Right cardiac atrium (tissue), 5 donors: ENCODE measurements at regions not wholly inside any gene's neighbourhood (a gene's known extent, or its start where the extent isn't known, plus 50 kb on each side); places are given as distances from the start of the nearest gene placed in this dataset.

Source experiments
- ATAC-seq, 2 donors: fragments of 200-7000 bp; cut with Tn5 transposase; one replicate each; pipeline versions ENCODE4 v1.8.0 to v1.9.1; 2020; ENCODE audit warnings: moderate library complexity in 2 of 2, mild to moderate bottlenecking in 1 of 2
- DNase-seq, 3 donors: peaks; one replicate each; pipeline ENCODE4 v3.0.0-alpha.2; 2020
- H3K27ac ChIP-seq: one replicate; pipeline ENCODE4 v1.5.1; 2013; ENCODE audit warnings: mild to moderate bottlenecking, low read length, control low read depth, moderate library complexity
- H3K27me3 ChIP-seq: one replicate; pipeline ENCODE4 v1.6.1; 2013; ENCODE audit not compliant: control insufficient read depth, insufficient read depth
- H3K4me1 ChIP-seq: one replicate; pipeline ENCODE4 v1.6.1; 2013; ENCODE audit warnings: low read length; ENCODE audit not compliant: control insufficient read depth, insufficient read depth
- H3K4me3 ChIP-seq: one replicate; pipeline ENCODE4 v1.5.1; 2013; ENCODE audit warnings: low read length, control low read depth
- H3K9me3 ChIP-seq: one replicate; pipeline ENCODE4 v1.6.1; 2013; ENCODE audit warnings: low read length; ENCODE audit not compliant: control insufficient read depth
- WGBS: extraction: QIAGEN DNeasy Blood & Tissue Kit; methylation state at CpG from one replicate; pipeline ENCODE4 v1.1.7; 2013; 5-methylcytosine and 5-hydroxymethylcytosine counted together
- intact Hi-C, 4 donors: fragments of 100-400 bp; cut with DNase I; formaldehyde crosslinking; loops; one replicate each; pipeline versions ENCODE4 v1.11.0 to v1.14.0; 2022 to 2023
- donor health status: healthy with polysubstance abuse.
- donor health status: DM: no; HTN: yes; CAD: no.
- donor health status: DM: no; HTN: no; CAD: no.
- donor health status: DM: no; HTN: yes; CAD: no; lungs with severe emphysema.
- donor health status: DM: yes; HTN: yes; CAD: no.

GRCh38 chr4:126593626-126594025 lies 1039.1 kb upstream of the INTU start:
- ATAC-seq (no peak), DNase-seq (no peak)
- Histone ChIP-seq H3K4me3 (no peak overlapping the region), H3K27ac (no peak overlapping the region), H3K4me1 (no peaks in the 10 kb centered on the region), H3K27me3 (no peaks in the 10 kb centered on the region), H3K9me3 (no peaks in the 10 kb centered on the region)
- intact Hi-C loops, result no loop called here
- WGBS, result 96% methylated on average over 2 of the region's 2 CpGs

GRCh38 chr4:126595643-126596042 lies 1037.1 kb upstream of the INTU start:
- 34% methylated on average over 2 of the region's 2 CpGs for WGBS

GRCh38 chr4:126599746-126600145 lies 1033.0 kb upstream of the INTU start:
- intact Hi-C loops, result loop anchor here in 1 of 4 donors (10.0 kb wide), 1 partner anchor 1285 kb away; the partner anchor contains the start of gene FAT4
- DNase-seq, result no peak
- Histone ChIP-seq H3K27ac (no peak overlapping the region), H3K27me3 (no peaks in the 10 kb centered on the region), H3K9me3 (no peaks in the 10 kb centered on the region), H3K4me3 (no peak overlapping the region), H3K4me1 (no peaks in the 10 kb centered on the region)
- no peak for ATAC-seq
- 74% methylated on average over 4 of the region's 4 CpGs for WGBS

More at GRCh38 chr4:126595643-126596042, 1037.1 kb upstream of the INTU start:
- no peak for DNase-seq
- H3K9me3 ChIP-seq, result no peaks in the 10 kb centered on the region
- no peak overlapping the region for H3K4me3 ChIP-seq
- H3K27ac ChIP-seq, result no peak overlapping the region
- no peaks in the 10 kb centered on the region for H3K27me3 ChIP-seq
- H3K4me1 ChIP-seq, result no peaks in the 10 kb centered on the region
- ATAC-seq, result no peak
- intact Hi-C loops, result no loop called here

GRCh38 chr4:126603210-126603609 lies 1029.5 kb upstream of the INTU start:
- no peak for DNase-seq
- intact Hi-C loops, result loop anchor here in 1 of 4 donors (10.0 kb wide), 1 partner anchor 1288 kb away; the partner anchor contains the start of gene FAT4
- Histone ChIP-seq H3K4me1 (no peaks in the 10 kb centered on the region), H3K9me3 (no peaks in the 10 kb centered on the region), H3K27me3 (no peaks in the 10 kb centered on the region), H3K4me3 (no peak overlapping the region), H3K27ac (no peak overlapping the region)
- 86% methylated on average over 1 of the region's 1 CpG for WGBS
- no peak for ATAC-seq

DNA sequence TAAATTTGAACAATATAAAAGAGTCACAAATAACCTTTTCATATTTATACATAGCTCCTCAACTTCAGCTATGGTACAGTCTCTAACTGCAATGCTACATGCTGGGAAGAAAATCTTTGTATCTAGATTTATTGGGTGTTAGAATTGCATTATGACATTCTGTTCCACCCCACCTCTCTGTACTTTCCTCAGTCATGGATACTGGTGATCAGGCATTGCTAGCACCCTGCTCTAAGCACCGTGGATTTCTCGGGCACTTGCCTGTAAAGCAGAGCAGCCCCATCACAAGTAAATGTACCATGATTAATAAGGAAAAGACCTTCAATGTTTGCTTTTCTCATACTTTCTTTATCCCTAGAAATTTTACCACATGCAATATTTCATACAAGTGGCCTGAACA lies 1028.9 kb upstream of the INTU start:
- 85% methylated on average over 2 of the region's 2 CpGs for WGBS
- Histone ChIP-seq H3K27me3 (no peaks in the 10 kb centered on the region), H3K27ac (no peak overlapping the region), H3K9me3 (no peaks in the 10 kb centered on the region), H3K4me1 (no peaks in the 10 kb centered on the region), H3K4me3 (no peak overlapping the region)
- intact Hi-C loops, result loop anchor here in 1 of 4 donors (10.0 kb wide), 1 partner anchor 1289 kb away; the partner anchor contains the start of gene FAT4
- DNase-seq, result no peak
- no peak for ATAC-seq

- intact Hi-C loops, result loop anchor here in 1 of 4 donors (10.0 kb wide), 1 partner anchor 1290 kb away; the partner anchor contains the start of gene FAT4
- Histone ChIP-seq H3K27me3 (no peaks in the 10 kb centered on the region), H3K9me3 (no peaks in the 10 kb centered on the region), H3K27ac (no peak overlapping the region), H3K4me1 (no peaks in the 10 kb centered on the region), H3K4me3 (no peak overlapping the region)
- DNase-seq, result peak in 2 of 3 donors; percentile 18 to 65
- WGBS, result 44% methylated on average over 3 of the region's 3 CpGs
- ATAC-seq, result peak in 1 of 2 donors; percentile 57
Observed at GRCh38 chr4:126604268-126604867, 1028.4 kb upstream of the INTU start.

GRCh38 chr4:126610933-126611332 lies 1021.8 kb upstream of the INTU start:
- Histone ChIP-seq H3K4me3 (no peak overlapping the region), H3K4me1 (no peaks in the 10 kb centered on the region), H3K9me3 (no peaks in the 10 kb centered on the region), H3K27ac (no peak overlapping the region), H3K27me3 (no peaks in the 10 kb centered on the region)
- intact Hi-C loops, result no loop called here
- DNase-seq (no peak), ATAC-seq (no peak)
- WGBS, result 36% methylated on average over 1 of the region's 1 CpG

- intact Hi-C loops, result no loop called here
- no peak overlapping the region for H3K27ac ChIP-seq
- DNase-seq, result no peak
- no peaks in the 10 kb centered on the region for H3K27me3 ChIP-seq
- H3K4me3 ChIP-seq, result no peak overlapping the region
- no peaks in the 10 kb centered on the region for H3K9me3 ChIP-seq
- ATAC-seq, result no peak
- H3K4me1 ChIP-seq, result no peaks in the 10 kb centered on the region
- WGBS, result 57% methylated on average over 4 of the region's 4 CpGs
Observed at GRCh38 chr4:126611900-126612299, 1020.9 kb upstream of the INTU start.

- WGBS, result 80% methylated on average over 8 of the region's 8 CpGs
Observed at GRCh38 chr4:126614356-126614855, 1018.4 kb upstream of the INTU start.

GRCh38 chr4:126616795-126617194 lies 1016.0 kb upstream of the INTU start:
- Histone ChIP-seq H3K4me1 (no peaks in the 10 kb centered on the region), H3K27me3 (no peaks in the 10 kb centered on the region), H3K27ac (no peak overlapping the region), H3K9me3 (no peaks in the 10 kb centered on the region), H3K4me3 (no peak overlapping the region)
- DNase-seq (peak in 1 of 3 donors; percentile 26), ATAC-seq (no peak)
- WGBS, result 97% methylated on average over 3 of the region's 3 CpGs
- intact Hi-C loops, result no loop called here

More at GRCh38 chr4:126614356-126614855, 1018.4 kb upstream of the INTU start:
- intact Hi-C loops, result no loop called here
- no peaks in the 10 kb centered on the region for H3K9me3 ChIP-seq
- no peak overlapping the region for H3K27ac ChIP-seq
- H3K4me1 ChIP-seq, result no peaks in the 10 kb centered on the region
- H3K27me3 ChIP-seq, result no peaks in the 10 kb centered on the region
- H3K4me3 ChIP-seq, result no peak overlapping the region
- ATAC-seq (no peak), DNase-seq (no peak)

GRCh38 chr4:126627255-126627654 lies 1005.5 kb upstream of the INTU start:
- H3K27me3 ChIP-seq, result no peaks in the 10 kb centered on the region
- ATAC-seq, result no peak
- intact Hi-C loops, result no loop called here
- H3K9me3 ChIP-seq, result no peaks in the 10 kb centered on the region
- no peak overlapping the region for H3K4me3 ChIP-seq
- H3K27ac ChIP-seq, result no peak overlapping the region
- no peak for DNase-seq
- no peaks in the 10 kb centered on the region for H3K4me1 ChIP-seq
